Gastroesophageal sphincter (tissue), 2 donors: ENCODE measurements at regions not wholly inside any gene's neighbourhood (a gene's known extent, or its start where the extent isn't known, plus 50 kb on each side); places are given as distances from the start of the nearest gene placed in this dataset.

ENCODE experiments used
- EP300 ChIP-seq: sonication (generic); formaldehyde crosslinking; IDR thresholded peaks from one replicate; pipeline ENCODE4 v1.6.1; 2017; ENCODE audit warnings: antibody characterized with exemption, mild to moderate bottlenecking
- POLR2A ChIP-seq, 2 donors: fragments of 450-650 bp; IDR thresholded peaks; one replicate each; pipeline ENCODE4 v1.6.1; 2017; ENCODE audit warnings: antibody characterized with exemption in 2 of 2, mild to moderate bottlenecking in 2 of 2, moderate library complexity in 1 of 2

GRCh38 chr2:172662099-172662498 is 73.5 kb upstream of the RAPGEF4 start:
- TF ChIP-seq POLR2A (IDR thresholded peaks at IDR 0.05) (no peak), EP300 (no peak)
